ENCODE measurements at regions not wholly inside any gene's neighbourhood (a gene's known extent, or its start where the extent isn't known, plus 50 kb on each side); places are given as distances from the start of the nearest gene placed in this dataset.

GRCh38 chr15:77781151-77781945, 148.6 kb upstream of the LINGO1 start:
- Histone ChIP-seq H3K27me3 (ENCODE audit: control insufficient read depth, insufficient read depth, low read length) (peaks cover 9% of the 10 kb centered on the region), H3K36me3 (ENCODE audit: control insufficient read depth, insufficient read depth, low read length) (no peaks in the 10 kb centered on the region), H3K4me3 (ENCODE audit: low read depth, low read length) (no peak overlapping the region)
- TF ChIP-seq CTCF (IDR thresholded peaks at IDR 0.05; ENCODE audit: insufficient read depth, low read length, poor library complexity, severe bottlenecking), result no peak
- no peak for DNase-seq (ENCODE audit: low read depth)

- no peak overlapping the region for H3K4me3 ChIP-seq (ENCODE audit: low read depth, low read length)
- no peak for TF ChIP-seq CTCF (IDR thresholded peaks at IDR 0.05; ENCODE audit: insufficient read depth, low read length, poor library complexity, severe bottlenecking)
- no peaks in the 10 kb centered on the region for H3K27me3 ChIP-seq (ENCODE audit: control insufficient read depth, insufficient read depth, low read length)
- H3K36me3 ChIP-seq (ENCODE audit: control insufficient read depth, insufficient read depth, low read length), result no peaks in the 10 kb centered on the region
- DNase-seq (ENCODE audit: low read depth), result no peak
Measured at GRCh38 chr15:77778802-77779201, 146.1 kb upstream of the LINGO1 start.

GRCh38 chr15:77775837-77776236, 143.1 kb upstream of the LINGO1 start:
- Histone ChIP-seq H3K27me3 (ENCODE audit: control insufficient read depth, insufficient read depth, low read length) (no peaks in the 10 kb centered on the region), H3K36me3 (ENCODE audit: control insufficient read depth, insufficient read depth, low read length) (no peaks in the 10 kb centered on the region), H3K4me3 (ENCODE audit: low read depth, low read length) (no peak overlapping the region)
- no peak for DNase-seq (ENCODE audit: low read depth)
- no peak for TF ChIP-seq CTCF (IDR thresholded peaks at IDR 0.05; ENCODE audit: insufficient read depth, low read length, poor library complexity, severe bottlenecking)

GRCh38 chr15:77775373-77775772, 142.7 kb upstream of the LINGO1 start:
- Histone ChIP-seq H3K36me3 (ENCODE audit: control insufficient read depth, insufficient read depth, low read length) (no peaks in the 10 kb centered on the region), H3K4me3 (ENCODE audit: low read depth, low read length) (no peak overlapping the region), H3K27me3 (ENCODE audit: control insufficient read depth, insufficient read depth, low read length) (no peaks in the 10 kb centered on the region)
- no peak for DNase-seq (ENCODE audit: low read depth)
- no peak for TF ChIP-seq CTCF (IDR thresholded peaks at IDR 0.05; ENCODE audit: insufficient read depth, low read length, poor library complexity, severe bottlenecking)

- Histone ChIP-seq H3K27me3 (ENCODE audit: control insufficient read depth, insufficient read depth, low read length) (peaks cover 1% of the 10 kb centered on the region), H3K36me3 (ENCODE audit: control insufficient read depth, insufficient read depth, low read length) (no peaks in the 10 kb centered on the region), H3K4me3 (ENCODE audit: low read depth, low read length) (no peak overlapping the region)
- no peak for TF ChIP-seq CTCF (IDR thresholded peaks at IDR 0.05; ENCODE audit: insufficient read depth, low read length, poor library complexity, severe bottlenecking)
- no peak for DNase-seq (ENCODE audit: low read depth)
Measured at GRCh38 chr15:77774350-77774749, 141.6 kb upstream of the LINGO1 start.

- H3K27me3 ChIP-seq (ENCODE audit: control insufficient read depth, insufficient read depth, low read length), result peaks cover 6% of the 10 kb centered on the region
- no peak overlapping the region for H3K4me3 ChIP-seq (ENCODE audit: low read depth, low read length)
- DNase-seq (ENCODE audit: low read depth), result no peak
- no peak for TF ChIP-seq CTCF (IDR thresholded peaks at IDR 0.05; ENCODE audit: insufficient read depth, low read length, poor library complexity, severe bottlenecking)
- no peaks in the 10 kb centered on the region for H3K36me3 ChIP-seq (ENCODE audit: control insufficient read depth, insufficient read depth, low read length)
Measured at GRCh38 chr15:77773903-77774302, 141.2 kb upstream of the LINGO1 start.
